HepG2 (cell line): ENCODE measurements at regions not wholly inside any gene's neighbourhood (a gene's known extent, or its start where the extent isn't known, plus 50 kb on each side); places are given as distances from the start of the nearest gene placed in this dataset.

Source experiments
- ATAC-seq: fragments of 200-7000 bp; cut with Tn5 transposase; 3 replicates; pipeline ENCODE4 v1.9.1; 2020; ENCODE audit warnings: mild to moderate bottlenecking, moderate library complexity
- BruUV-seq: library from RNA; stranded (reverse); fragments of 400-500 nt; replicated peaks from 2 replicates; lab custom pipeline; 2021; lab: Mats Ljungman, UMichigan
- CTCF ChIA-PET: fragments of 300-600 bp; formaldehyde crosslinking; extraction: SDS; loops from one replicate; lab custom pipeline; 2021; ENCODE audit warnings: low total read pairs, inconsistent platforms, low intra/inter-chr PET ratio; lab: Yijun Ruan, JAX
- POLR2A ChIA-PET: fragments of 350-600 bp; sonication (Branson Sonifier 250); formaldehyde crosslinking; loops from one replicate; lab custom pipeline; 2020; ENCODE audit warnings: antibody characterized with exemption, inconsistent platforms; lab: Yijun Ruan, JAX
- DNase-seq: peaks from one replicate; pipeline ENCODE4 v3.0.0-alpha.2; 2015; ENCODE audit warnings: low spot score
- FAIRE-seq: peaks from 3 replicates; lab custom pipeline; 2011; peaks lifted over from hg19 to GRCh38; lab: Jason Lieb, UNC
- H2AFZ ChIP-seq: one replicate; pipeline ENCODE4 v1.6.1; 2011; ENCODE audit warnings: low read length, inconsistent platforms
- H3K27ac ChIP-seq: fragments of 300-600 bp; 3 replicates; pipeline ENCODE4 v1.8.0; 2011; ENCODE audit warnings: mixed run types, mild to moderate bottlenecking, mixed read lengths, low read length, inconsistent platforms; ENCODE audit not compliant: insufficient read depth; ENCODE audit errors: extremely low read length
- H3K27me3 ChIP-seq, 2 experiments: fragments of 200-600 bp in 1 of 2; 2 replicates in 1 of 2; 3 replicates in 1 of 2; pipeline versions ENCODE4 v1.6.0 to v1.8.0; 2011; ENCODE audit warnings: low read length in 2 of 2, mild to moderate bottlenecking in 2 of 2, moderate library complexity in 2 of 2, inconsistent platforms in 1 of 2; ENCODE audit not compliant: insufficient read depth in 2 of 2, control insufficient read depth in 1 of 2
- H3K36me3 ChIP-seq, 2 experiments: fragments of 200-600 bp in 1 of 2; replicated peaks in 1 of 2; 2 replicates in 1 of 2; 3 replicates in 1 of 2; pipeline versions ENCODE4 v1.5.1 to v1.8.0; 2011; ENCODE audit warnings: low read length in 2 of 2, inconsistent platforms in 1 of 2; ENCODE audit not compliant: insufficient read depth in 2 of 2, control insufficient read depth in 1 of 2
- H3K4me1 ChIP-seq: 2 replicates; pipeline ENCODE4 v1.5.1; 2012; ENCODE audit warnings: low read length, inconsistent platforms; ENCODE audit not compliant: insufficient read depth
- H3K4me2 ChIP-seq: 2 replicates; pipeline ENCODE4 v1.6.0; 2011; ENCODE audit warnings: low read depth, low read length, inconsistent platforms
- H3K4me3 ChIP-seq, 3 experiments: fragments of 200-600 bp in 1 of 3; sonication (generic), shearing (Covaris generic) in 1 of 3; replicated peaks in 1 of 3; 2 replicates each; pipeline ENCODE4 v1.5.1; 2011 to 2016; ENCODE audit warnings: low read length in 3 of 3, inconsistent platforms in 2 of 3, low read depth in 2 of 3, mild to moderate bottlenecking in 2 of 3, control low read depth in 1 of 3, mixed read lengths in 1 of 3; ENCODE audit not compliant: insufficient read depth in 1 of 3
- H3K79me2 ChIP-seq: one replicate; pipeline ENCODE4 v1.6.1; 2011; ENCODE audit warnings: low read length, inconsistent platforms; ENCODE audit not compliant: insufficient read depth
- H3K9ac ChIP-seq: 2 replicates; pipeline ENCODE4 v1.6.0; 2011; ENCODE audit warnings: mild to moderate bottlenecking, low read depth, low read length, inconsistent platforms; ENCODE audit not compliant: insufficient read depth
- H3K9me3 ChIP-seq: 2 replicates; pipeline ENCODE4 v1.5.1; 2012; ENCODE audit warnings: mild to moderate bottlenecking, low read length
- H4K20me1 ChIP-seq: 2 replicates; pipeline ENCODE4 v1.6.0; 2011; ENCODE audit warnings: inconsistent platforms, mild to moderate bottlenecking, low read length, moderate library complexity; ENCODE audit not compliant: insufficient read depth
- KMT2A ChIP-seq: sonication (generic); formaldehyde crosslinking; IDR thresholded peaks from 2 replicates; pipeline ENCODE4 v1.4.0; 2020; ENCODE audit warnings: missing genetic modification reagents
- PHF21A ChIP-seq: sonication (generic); formaldehyde crosslinking; IDR thresholded peaks from 2 replicates; pipeline ENCODE4 v1.5.0; 2020; ENCODE audit warnings: mild to moderate bottlenecking, missing genetic modification reagents
- POLR2G ChIP-seq: fragments of 200-400 bp; formaldehyde crosslinking; IDR thresholded peaks from 2 replicates; pipeline ENCODE4 v1.6.1; 2018; ENCODE audit warnings: mild to moderate bottlenecking, low read depth, low read length, moderate library complexity
- ZNF446 ChIP-seq: sonication (generic); formaldehyde crosslinking; IDR thresholded peaks from 2 replicates; pipeline ENCODE4 v1.5.0; 2020; ENCODE audit warnings: mild to moderate bottlenecking, missing genetic modification reagents
- ZNF460 ChIP-seq: sonication (generic); formaldehyde crosslinking; IDR thresholded peaks from 2 replicates; pipeline ENCODE4 v1.5.1; 2020; ENCODE audit warnings: missing genetic modification reagents, mild to moderate bottlenecking, borderline replicate concordance
- ZNF724P ChIP-seq: sonication (generic); formaldehyde crosslinking; IDR thresholded peaks from 2 replicates; pipeline ENCODE4 v1.8.0; 2022; ENCODE audit warnings: missing genetic modification reagents, borderline replicate concordance
- WGBS: methylation state at CpG from one replicate; pipeline ENCODE4 v1.1.6; 2017; ENCODE audit warnings: low lambda C conversion rate; 5-methylcytosine and 5-hydroxymethylcytosine counted together
- in situ Hi-C: cut with HindIII; loops from 2 replicates; pipeline ENCODE4 v1.10.0; 2017; ENCODE audit warnings: low pct_unique_long_range_greater_than_20kb; ENCODE audit not compliant: extremely low pct_ligation_motif_present
- intact Hi-C: fragments of 100-400 bp; cut with micrococcal nuclease; formaldehyde crosslinking; loops from one replicate; pipeline ENCODE4 v1.10.0; 2022; ENCODE audit not compliant: unreplicated experiment
- TF ChIP-seq, protein P1 (sequence below): IDR thresholded peaks from 2 replicates; pipeline ENCODE4 v1.6.1; 2016; ENCODE audit warnings: low read depth
- TF ChIP-seq, protein P2 (sequence below): sonication (generic); formaldehyde crosslinking; IDR thresholded peaks from 2 replicates; pipeline ENCODE4 v1.5.0; 2020; ENCODE audit warnings: mild to moderate bottlenecking, missing genetic modification reagents

DNA sequence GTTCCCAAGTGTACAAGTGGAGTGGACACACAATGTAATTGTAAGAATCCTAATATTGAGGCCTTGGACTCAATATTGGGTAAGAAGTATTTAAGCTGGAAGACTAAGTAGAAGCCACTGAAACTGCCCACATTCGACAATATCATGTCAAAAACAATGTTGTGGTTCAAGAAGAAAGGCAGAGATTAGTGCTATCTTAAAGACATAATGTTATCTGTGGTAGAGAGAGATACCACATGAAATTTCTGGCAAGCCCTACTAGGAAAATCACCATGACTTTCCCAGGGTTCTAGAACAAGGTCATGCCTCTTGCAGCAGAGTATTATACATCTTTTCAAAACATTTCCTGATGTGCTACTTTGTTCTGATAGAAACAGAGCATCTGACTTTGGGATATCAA, 192.6 kb downstream of the RAP2B start:
- WGBS = 0% methylated on average over 1 of the region's 1 CpG
- Histone ChIP-seq H3K27me3 (no peaks in the 10 kb centered on the region), H3K4me2 (no peak overlapping the region), H3K36me3 (no peaks in the 10 kb centered on the region), H3K27ac (no peak overlapping the region), H3K79me2 (no peaks in the 10 kb centered on the region), H3K4me1 (peaks cover 18% of the 10 kb centered on the region), H3K4me3 (no peak overlapping the region), H2AFZ (no peak overlapping the region), H3K9me3 (no peaks in the 10 kb centered on the region), H4K20me1 (no peaks in the 10 kb centered on the region), H3K9ac (no peak overlapping the region)
- in situ Hi-C loops (no loop called here), intact Hi-C loops (no loop called here)
- DNase-seq (no peak), ATAC-seq (no peak), FAIRE-seq (no peak)
- no peak for TF ChIP-seq KMT2A
- TF ChIP-seq, protein P1, sequence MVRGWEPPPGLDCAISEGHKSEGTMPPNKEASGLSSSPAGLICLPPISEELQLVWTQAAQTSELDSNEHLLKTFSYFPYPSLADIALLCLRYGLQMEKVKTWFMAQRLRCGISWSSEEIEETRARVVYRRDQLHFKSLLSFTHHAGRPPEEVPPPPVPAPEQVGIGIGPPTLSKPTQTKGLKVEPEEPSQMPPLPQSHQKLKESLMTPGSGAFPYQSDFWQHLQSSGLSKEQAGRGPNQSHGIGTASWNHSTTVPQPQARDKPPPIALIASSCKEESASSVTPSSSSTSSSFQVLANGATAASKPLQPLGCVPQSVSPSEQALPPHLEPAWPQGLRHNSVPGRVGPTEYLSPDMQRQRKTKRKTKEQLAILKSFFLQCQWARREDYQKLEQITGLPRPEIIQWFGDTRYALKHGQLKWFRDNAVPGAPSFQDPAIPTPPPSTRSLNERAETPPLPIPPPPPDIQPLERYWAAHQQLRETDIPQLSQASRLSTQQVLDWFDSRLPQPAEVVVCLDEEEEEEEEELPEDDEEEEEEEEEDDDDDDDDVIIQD = no peak
- TF ChIP-seq ZNF446 = no peak
- no peak for TF ChIP-seq ZNF460 (CRISPR knock-in tag)
- no peak for TF ChIP-seq PHF21A
- TF ChIP-seq POLR2G = no peak
- TF ChIP-seq ZNF724P = no peak
- TF ChIP-seq, protein P2, sequence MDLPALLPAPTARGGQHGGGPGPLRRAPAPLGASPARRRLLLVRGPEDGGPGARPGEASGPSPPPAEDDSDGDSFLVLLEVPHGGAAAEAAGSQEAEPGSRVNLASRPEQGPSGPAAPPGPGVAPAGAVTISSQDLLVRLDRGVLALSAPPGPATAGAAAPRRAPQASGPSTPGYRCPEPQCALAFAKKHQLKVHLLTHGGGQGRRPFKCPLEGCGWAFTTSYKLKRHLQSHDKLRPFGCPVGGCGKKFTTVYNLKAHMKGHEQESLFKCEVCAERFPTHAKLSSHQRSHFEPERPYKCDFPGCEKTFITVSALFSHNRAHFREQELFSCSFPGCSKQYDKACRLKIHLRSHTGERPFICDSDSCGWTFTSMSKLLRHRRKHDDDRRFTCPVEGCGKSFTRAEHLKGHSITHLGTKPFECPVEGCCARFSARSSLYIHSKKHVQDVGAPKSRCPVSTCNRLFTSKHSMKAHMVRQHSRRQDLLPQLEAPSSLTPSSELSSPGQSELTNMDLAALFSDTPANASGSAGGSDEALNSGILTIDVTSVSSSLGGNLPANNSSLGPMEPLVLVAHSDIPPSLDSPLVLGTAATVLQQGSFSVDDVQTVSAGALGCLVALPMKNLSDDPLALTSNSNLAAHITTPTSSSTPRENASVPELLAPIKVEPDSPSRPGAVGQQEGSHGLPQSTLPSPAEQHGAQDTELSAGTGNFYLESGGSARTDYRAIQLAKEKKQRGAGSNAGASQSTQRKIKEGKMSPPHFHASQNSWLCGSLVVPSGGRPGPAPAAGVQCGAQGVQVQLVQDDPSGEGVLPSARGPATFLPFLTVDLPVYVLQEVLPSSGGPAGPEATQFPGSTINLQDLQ = no peak
- no TSS peak for BruUV-seq
- CTCF ChIA-PET = no interaction called here
- POLR2A ChIA-PET = no interaction called here
